GM12872 (cell line): ENCODE measurements at regions not wholly inside any gene's neighbourhood (a gene's known extent, or its start where the extent isn't known, plus 50 kb on each side); places are given as distances from the start of the nearest gene placed in this dataset.

Experiments
- TF ChIP-seq, protein P1 (sequence below): IDR thresholded peaks from 3 replicates; pipeline ENCODE4 v1.5.1; 2011; ENCODE audit warnings: low read depth, mild to moderate bottlenecking, low read length, moderate library complexity; ENCODE audit not compliant: insufficient read depth

DNA sequence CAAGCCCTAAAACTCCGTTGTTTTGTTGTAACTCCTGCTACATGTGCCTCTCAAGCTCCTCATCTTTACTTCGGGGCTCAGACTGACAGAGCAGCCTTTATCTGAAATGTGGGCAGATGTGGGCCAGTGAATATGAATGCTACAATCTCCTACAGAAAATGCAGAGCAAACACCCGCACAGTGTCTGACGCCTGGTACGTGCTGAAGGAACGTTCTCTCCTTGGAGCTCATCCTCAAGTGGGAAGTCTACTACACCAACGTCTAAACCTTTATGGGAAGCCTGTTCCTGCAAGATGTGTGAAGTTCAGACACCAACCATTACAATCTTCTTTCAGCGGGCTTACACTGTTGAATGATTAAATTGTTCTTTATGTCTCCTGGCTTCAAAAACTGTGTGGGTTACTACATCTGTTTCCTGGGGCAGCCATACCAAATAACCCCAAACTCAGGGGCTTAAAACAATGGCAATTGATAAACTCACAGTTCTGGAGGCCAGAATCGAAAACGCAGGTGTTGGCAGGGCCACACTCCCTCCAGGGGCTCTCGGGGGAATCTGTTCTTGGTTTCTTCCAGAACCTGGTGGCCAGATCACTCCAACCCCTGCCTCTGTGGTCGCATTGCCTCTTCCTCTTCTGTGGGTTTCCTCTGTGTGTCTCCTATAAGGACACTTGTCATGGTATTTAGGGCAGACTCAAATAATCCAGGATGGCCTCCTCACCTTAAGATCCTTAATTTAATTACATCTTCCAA is 179.7 kb upstream of the PLXNC1 start:
- TF ChIP-seq, protein P1, sequence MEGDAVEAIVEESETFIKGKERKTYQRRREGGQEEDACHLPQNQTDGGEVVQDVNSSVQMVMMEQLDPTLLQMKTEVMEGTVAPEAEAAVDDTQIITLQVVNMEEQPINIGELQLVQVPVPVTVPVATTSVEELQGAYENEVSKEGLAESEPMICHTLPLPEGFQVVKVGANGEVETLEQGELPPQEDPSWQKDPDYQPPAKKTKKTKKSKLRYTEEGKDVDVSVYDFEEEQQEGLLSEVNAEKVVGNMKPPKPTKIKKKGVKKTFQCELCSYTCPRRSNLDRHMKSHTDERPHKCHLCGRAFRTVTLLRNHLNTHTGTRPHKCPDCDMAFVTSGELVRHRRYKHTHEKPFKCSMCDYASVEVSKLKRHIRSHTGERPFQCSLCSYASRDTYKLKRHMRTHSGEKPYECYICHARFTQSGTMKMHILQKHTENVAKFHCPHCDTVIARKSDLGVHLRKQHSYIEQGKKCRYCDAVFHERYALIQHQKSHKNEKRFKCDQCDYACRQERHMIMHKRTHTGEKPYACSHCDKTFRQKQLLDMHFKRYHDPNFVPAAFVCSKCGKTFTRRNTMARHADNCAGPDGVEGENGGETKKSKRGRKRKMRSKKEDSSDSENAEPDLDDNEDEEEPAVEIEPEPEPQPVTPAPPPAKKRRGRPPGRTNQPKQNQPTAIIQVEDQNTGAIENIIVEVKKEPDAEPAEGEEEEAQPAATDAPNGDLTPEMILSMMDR, result no peak

DNA sequence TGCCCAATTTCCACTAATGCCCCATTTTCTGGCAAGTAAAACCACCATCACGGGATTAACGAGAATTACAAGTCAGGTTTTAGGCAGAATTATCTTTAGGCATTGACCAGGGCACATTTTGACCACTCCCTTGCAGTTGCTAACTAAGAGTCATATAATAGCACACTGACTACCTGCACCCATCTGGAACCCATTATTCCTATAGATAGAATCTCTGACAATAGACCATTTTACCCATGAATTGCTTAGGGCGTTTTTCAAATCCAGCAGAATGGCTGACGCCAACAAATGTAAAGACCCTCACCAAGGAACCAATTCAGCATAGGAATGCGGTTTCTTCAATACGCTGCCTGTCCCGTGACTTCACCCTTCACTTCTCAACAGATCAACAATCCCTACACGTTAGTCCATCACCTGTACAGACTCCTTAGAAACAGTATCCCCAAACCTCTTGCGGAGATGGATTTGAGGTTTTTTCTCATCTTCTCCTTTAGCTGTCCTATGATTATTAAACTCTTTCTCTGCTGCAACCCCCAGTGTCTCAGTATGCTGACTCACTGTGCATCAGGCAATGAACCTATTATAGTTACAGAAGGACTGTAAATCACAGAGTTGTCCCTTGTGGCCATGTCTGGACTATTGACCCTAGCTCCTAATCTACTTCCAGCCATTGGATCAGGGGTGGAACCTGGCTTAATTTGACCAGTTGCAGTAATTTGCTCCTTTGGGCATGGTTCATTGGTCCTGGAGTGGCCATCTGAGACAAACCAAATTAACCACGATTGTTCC is 177.3 kb upstream of the PLXNC1 start:
- TF ChIP-seq, protein P1, result no peak

DNA sequence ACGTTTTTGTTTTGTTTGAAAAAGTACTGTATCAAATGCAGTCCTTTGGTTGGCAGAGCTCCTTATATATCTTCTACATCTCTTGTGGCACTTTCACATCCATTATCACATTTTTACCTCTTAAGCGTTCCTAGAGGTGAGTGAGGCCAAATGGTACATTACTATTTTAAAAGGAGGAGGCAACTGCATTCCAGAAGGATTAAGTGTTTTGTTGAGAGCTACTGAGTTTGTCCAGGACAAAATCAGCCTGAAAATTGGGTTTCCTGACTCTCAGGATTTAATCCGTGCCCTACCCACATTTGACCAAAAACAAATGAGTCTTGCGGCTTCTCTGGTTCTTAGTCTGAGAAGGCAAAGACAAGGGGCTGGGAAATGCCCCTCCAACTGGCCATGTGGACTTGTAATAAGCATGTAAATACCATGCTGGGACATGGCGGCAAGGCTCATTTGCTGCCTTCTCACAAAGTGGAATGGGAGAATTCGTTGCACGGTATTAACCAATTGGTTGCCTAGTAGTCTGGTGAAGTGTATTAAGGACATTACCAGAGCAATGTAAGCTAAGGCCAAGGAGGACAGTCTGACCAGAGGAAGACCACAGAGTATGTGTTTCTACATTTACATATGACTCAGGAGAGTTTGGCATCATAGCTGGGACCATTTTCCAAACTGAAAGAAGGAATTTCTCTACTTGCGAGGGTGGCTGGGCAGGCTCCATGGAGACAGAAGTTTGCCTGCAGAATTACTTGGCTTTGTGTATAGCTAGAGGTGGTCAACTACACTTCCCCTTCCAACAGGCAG is 175.8 kb upstream of the PLXNC1 start:
- TF ChIP-seq, protein P1, result no peak

DNA sequence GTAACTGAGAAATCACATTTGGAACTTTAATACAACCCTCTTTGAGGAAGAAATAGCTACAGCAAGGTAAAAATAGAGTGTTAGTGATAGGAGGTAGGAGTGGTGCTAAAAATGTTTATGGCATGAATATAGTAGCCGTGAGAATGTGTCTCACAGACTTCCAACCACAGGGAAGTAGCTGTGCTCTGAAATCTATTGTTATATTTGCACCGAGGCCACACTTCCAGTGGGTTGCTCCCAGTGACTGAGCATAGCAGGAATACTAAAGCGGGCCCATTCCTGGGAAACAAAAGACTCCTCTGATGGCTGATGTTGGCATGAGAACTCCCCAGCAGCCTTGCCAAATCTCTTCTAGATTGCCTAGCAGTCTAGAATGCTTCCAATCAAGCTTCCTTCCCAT is 174.1 kb upstream of the PLXNC1 start:
- TF ChIP-seq, protein P1, result no peak

DNA sequence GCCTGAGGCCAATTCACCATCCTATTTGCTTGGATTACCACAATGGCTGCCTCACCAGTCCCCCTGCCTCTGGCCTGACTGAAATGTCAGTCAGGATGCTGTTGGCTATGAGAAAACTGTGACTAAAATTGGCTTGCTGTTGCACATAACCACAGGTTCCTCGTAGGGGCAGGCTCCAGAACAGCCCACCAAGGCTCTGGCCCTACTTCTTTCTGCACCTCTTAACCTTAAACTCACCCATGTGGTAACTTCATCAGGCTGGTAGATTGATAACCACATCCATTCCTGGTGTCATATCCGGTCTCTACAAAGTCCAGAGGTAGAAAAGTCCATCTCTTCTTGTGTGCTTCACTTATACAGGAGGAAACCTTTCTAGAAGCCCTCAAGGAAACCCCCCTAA is 172.4 kb upstream of the PLXNC1 start:
- TF ChIP-seq, protein P1, result no peak

DNA sequence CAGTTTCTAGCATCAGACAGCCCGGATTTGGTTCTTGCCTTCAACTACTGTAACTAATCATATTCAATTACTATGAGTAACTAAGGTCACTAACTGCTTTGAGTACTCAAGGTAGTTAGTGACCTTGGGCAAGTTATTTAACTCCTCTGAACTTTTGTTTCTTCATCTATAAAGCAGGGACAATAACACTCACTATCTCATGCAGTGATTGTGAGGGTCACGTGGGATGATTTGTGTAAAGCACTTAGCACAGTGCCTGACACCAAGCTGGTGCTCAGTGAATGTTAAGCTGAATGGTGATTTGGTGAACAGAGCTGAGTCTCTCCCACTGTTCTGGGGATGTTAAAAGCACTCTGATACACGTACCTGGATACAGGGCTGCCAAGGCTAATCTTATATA is 171.3 kb upstream of the PLXNC1 start:
- TF ChIP-seq, protein P1, result no peak

DNA sequence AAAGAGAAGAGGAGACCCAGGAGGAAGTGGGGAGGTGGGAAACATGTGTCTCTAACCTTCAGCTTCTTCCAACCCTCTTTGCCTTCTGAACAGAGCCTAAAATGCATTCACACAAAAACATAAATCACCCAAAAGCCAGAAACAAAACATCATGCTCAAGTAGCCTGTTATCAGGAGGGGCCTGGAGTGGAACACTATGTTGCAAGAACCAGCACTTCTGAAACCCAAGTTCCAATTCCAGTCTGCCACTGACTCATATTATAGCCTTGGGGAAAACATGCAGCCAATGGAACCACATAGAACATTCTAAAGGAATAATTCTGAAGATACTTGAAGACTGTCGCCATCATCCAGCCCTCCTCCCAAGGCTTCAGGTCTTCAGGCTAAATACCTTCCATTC is 169.8 kb upstream of the PLXNC1 start:
- TF ChIP-seq, protein P1, result no peak
